Osteoblast (primary cell): ENCODE measurements at regions not wholly inside any gene's neighbourhood (a gene's known extent, or its start where the extent isn't known, plus 50 kb on each side); places are given as distances from the start of the nearest gene placed in this dataset.

Source experiments
- DNase-seq: peaks from one replicate; pipeline ENCODE4 v3.0.0; 2011; ENCODE audit warnings: low spot score, mixed read lengths; ENCODE audit not compliant: insufficient read length; ENCODE audit errors: missing footprints
- H2AFZ ChIP-seq: 2 replicates; pipeline ENCODE4 v1.6.0; 2011; ENCODE audit warnings: mild to moderate bottlenecking, low read length
- H3K27ac ChIP-seq: 2 replicates; pipeline ENCODE4 v1.5.1; 2011; ENCODE audit warnings: mild to moderate bottlenecking, low read depth, low read length, moderate library complexity
- H3K27me3 ChIP-seq: 2 replicates; pipeline ENCODE4 v1.6.0; 2012; ENCODE audit warnings: mild to moderate bottlenecking, control low read depth, inconsistent platforms, low read length, moderate library complexity; ENCODE audit not compliant: insufficient read depth
- H3K36me3 ChIP-seq: 2 replicates; pipeline ENCODE4 v1.5.1; 2011; ENCODE audit warnings: mild to moderate bottlenecking, low read length, control low read depth, moderate library complexity; ENCODE audit not compliant: insufficient read depth
- H3K4me1 ChIP-seq: 2 replicates; pipeline ENCODE4 v1.5.1; 2011; ENCODE audit warnings: mild to moderate bottlenecking, low read length, control low read depth, moderate library complexity; ENCODE audit not compliant: insufficient read depth
- H3K4me2 ChIP-seq: 2 replicates; pipeline ENCODE4 v1.6.0; 2011; ENCODE audit warnings: mild to moderate bottlenecking, low read length; ENCODE audit not compliant: insufficient read depth
- H3K4me3 ChIP-seq: fragments of 200-600 bp; sonication (generic); 3 replicates; pipeline ENCODE4 v1.5.1; 2012; ENCODE audit warnings: mild to moderate bottlenecking, low read length, inconsistent platforms; ENCODE audit not compliant: insufficient read depth
- H3K79me2 ChIP-seq: 2 replicates; pipeline ENCODE4 v1.6.0; 2012; ENCODE audit warnings: mild to moderate bottlenecking, low read length, control low read depth, inconsistent platforms; ENCODE audit not compliant: insufficient read depth
- H3K9me3 ChIP-seq: 2 replicates; pipeline ENCODE4 v1.5.1; 2011; ENCODE audit warnings: low read depth, low read length, control low read depth
- H4K20me1 ChIP-seq: 2 replicates; pipeline ENCODE4 v1.6.0; 2012; ENCODE audit warnings: mild to moderate bottlenecking, low read length, control low read depth; ENCODE audit not compliant: insufficient read depth
- TF ChIP-seq, protein P1 (sequence below): IDR thresholded peaks from 2 replicates; pipeline ENCODE4 v1.5.1; 2011; ENCODE audit warnings: mild to moderate bottlenecking, low read depth, low read length, moderate library complexity; ENCODE audit errors: extremely low read depth

DNA sequence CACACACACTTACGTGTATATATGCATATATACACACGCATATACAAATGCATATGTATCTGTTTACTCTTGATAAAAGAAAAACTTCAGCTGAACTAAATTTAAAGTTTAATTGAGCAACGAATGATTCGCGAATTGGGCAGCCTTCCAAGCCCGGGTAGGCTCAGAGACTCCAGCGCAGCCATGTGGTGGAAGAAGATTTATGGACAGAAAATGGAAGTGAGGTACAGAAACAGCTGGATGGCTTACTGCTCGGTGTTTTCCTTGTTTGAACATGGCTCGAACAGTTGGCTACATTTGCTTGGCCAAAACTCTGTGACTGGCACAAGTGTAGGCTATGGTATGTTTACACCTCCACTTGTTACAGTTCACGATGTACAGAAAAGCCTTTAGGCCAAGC is 239.3 kb upstream of the PRDM9 start:
- TF ChIP-seq, protein P1, sequence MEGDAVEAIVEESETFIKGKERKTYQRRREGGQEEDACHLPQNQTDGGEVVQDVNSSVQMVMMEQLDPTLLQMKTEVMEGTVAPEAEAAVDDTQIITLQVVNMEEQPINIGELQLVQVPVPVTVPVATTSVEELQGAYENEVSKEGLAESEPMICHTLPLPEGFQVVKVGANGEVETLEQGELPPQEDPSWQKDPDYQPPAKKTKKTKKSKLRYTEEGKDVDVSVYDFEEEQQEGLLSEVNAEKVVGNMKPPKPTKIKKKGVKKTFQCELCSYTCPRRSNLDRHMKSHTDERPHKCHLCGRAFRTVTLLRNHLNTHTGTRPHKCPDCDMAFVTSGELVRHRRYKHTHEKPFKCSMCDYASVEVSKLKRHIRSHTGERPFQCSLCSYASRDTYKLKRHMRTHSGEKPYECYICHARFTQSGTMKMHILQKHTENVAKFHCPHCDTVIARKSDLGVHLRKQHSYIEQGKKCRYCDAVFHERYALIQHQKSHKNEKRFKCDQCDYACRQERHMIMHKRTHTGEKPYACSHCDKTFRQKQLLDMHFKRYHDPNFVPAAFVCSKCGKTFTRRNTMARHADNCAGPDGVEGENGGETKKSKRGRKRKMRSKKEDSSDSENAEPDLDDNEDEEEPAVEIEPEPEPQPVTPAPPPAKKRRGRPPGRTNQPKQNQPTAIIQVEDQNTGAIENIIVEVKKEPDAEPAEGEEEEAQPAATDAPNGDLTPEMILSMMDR = no peak

DNA sequence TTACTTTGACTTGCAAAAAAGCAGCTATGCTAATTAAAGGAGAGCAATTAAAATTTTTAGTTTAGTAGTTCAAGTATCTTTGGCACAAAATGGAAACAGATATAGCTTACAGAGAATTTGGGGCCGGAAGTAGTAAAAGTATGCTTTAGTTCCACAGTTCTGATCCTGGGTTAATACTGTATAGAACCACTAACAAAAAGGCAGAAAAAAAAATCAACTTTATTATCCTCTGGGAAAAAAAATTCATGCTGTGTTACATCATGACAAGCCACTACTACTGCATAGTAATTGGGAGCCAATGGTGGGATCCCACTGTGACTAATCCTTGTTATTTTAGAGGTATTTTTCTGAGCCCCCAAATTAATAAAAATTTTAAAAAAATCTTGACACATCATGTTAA is 246.8 kb upstream of the PRDM9 start:
- Histone ChIP-seq H3K4me3 (no peak overlapping the region), H3K4me2 (no peak overlapping the region), H3K27me3 (no peaks in the 10 kb centered on the region), H2AFZ (no peak overlapping the region), H3K27ac (no peak overlapping the region), H3K79me2 (no peaks in the 10 kb centered on the region), H4K20me1 (no peaks in the 10 kb centered on the region), H3K36me3 (no peaks in the 10 kb centered on the region), H3K4me1 (no peaks in the 10 kb centered on the region), H3K9me3 (no peaks in the 10 kb centered on the region)
- TF ChIP-seq, protein P1 = no peak
- DNase-seq = no peak

More for the DNA sequence above, 239.3 kb upstream of the PRDM9 start:
- Histone ChIP-seq H3K9me3 (no peaks in the 10 kb centered on the region), H3K27ac (no peak overlapping the region), H2AFZ (no peak overlapping the region), H3K4me1 (no peaks in the 10 kb centered on the region), H3K27me3 (no peaks in the 10 kb centered on the region), H3K36me3 (no peaks in the 10 kb centered on the region), H3K4me3 (no peak overlapping the region), H3K79me2 (no peaks in the 10 kb centered on the region), H3K4me2 (no peak overlapping the region), H4K20me1 (no peaks in the 10 kb centered on the region)
- DNase-seq = no peak

DNA sequence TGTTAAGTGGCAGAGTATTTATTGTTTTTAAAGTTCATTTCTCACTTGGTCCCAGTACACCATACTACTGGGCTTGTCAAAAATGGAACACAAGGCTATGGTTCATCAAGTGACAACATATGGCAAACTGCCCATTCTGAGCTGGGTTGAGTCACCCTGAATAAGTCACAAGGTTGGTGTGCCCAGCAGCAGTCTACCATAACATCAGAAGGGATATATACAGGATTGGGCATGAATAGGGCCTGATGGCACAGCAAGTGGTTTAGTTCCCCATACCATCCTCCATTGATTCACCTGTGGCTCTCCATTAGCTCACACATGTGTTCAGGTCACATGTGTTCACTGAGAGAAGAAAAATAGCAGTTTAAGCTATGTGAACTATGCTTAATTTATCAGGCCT is 249.8 kb upstream of the PRDM9 start:
- Histone ChIP-seq H3K4me1 (no peaks in the 10 kb centered on the region), H3K27ac (no peak overlapping the region), H3K79me2 (no peaks in the 10 kb centered on the region), H3K4me2 (no peak overlapping the region), H3K9me3 (no peaks in the 10 kb centered on the region), H3K27me3 (no peaks in the 10 kb centered on the region), H4K20me1 (no peaks in the 10 kb centered on the region), H2AFZ (no peak overlapping the region), H3K4me3 (no peak overlapping the region), H3K36me3 (no peaks in the 10 kb centered on the region)
- no peak for DNase-seq
- TF ChIP-seq, protein P1 = no peak

DNA sequence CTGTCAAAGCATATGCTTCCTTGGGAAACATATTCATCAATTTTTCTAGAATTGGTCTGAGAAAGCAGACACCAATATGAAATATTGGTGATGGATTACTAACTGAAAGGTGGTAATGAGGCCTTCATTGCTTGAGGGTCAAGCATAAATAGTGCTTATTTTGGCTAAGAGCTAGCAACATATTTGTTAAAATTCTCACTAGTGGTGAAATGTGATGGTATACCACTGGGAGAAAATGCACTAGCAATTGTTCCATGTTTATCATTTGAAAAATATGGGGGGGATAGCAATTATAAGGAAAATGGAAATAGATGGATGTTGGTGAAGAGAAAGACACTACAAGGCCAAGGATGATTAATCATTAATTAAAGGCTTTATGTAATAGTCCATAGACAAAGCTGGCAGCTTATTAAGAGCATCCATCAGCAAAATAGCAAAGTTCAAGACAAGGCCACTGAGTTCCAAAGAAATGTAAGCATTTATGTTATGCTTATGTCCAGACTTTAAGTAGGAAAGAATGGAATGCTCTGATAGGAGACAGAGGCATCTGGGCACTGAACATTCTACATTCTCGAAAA is 253.7 kb upstream of the PRDM9 start:
- Histone ChIP-seq H3K4me3 (no peak overlapping the region), H3K27me3 (no peaks in the 10 kb centered on the region), H3K4me1 (no peaks in the 10 kb centered on the region), H3K79me2 (no peaks in the 10 kb centered on the region), H3K9me3 (no peaks in the 10 kb centered on the region), H3K27ac (no peak overlapping the region), H4K20me1 (no peaks in the 10 kb centered on the region), H3K4me2 (no peak overlapping the region), H2AFZ (no peak overlapping the region), H3K36me3 (no peaks in the 10 kb centered on the region)
- TF ChIP-seq, protein P1 = no peak
- no peak for DNase-seq
